HCT116 (cell line): ENCODE measurements at regions not wholly inside any gene's neighbourhood (a gene's known extent, or its start where the extent isn't known, plus 50 kb on each side); places are given as distances from the start of the nearest gene placed in this dataset.

Source experiments
- ATAC-seq: fragments of 200-7000 bp; cut with Tn5 transposase; 2 replicates; pipeline ENCODE4 v1.9.1; 2020; ENCODE audit warnings: mild to moderate bottlenecking, moderate library complexity
- BruUV-seq: library from RNA; stranded (reverse); fragments of 400-500 nt; replicated peaks from 2 replicates; lab custom pipeline; 2021; lab: Mats Ljungman, UMichigan
- CTCF ChIA-PET: fragments of 300-600 bp; sonication (Branson Sonifier 250); formaldehyde crosslinking; loops from one replicate; lab custom pipeline; 2021; ENCODE audit warnings: antibody characterized with exemption; lab: Charles Lee
- POLR2A ChIA-PET: fragments of 300-600, 350-600 bp; sonication (Branson Sonifier 250); formaldehyde crosslinking; loops from one replicate; lab custom pipeline; 2021; ENCODE audit warnings: antibody characterized with exemption; lab: Charles Lee
- RAD21 ChIA-PET, 2 experiments: fragments of 300-600 bp; sonication (Branson Sonifier 250); formaldehyde crosslinking; loops; one replicate each; lab custom pipeline; 2023; ENCODE audit warnings: low total read pairs in 2 of 2; ENCODE audit not compliant: uncharacterized antibody in 2 of 2, unreplicated experiment in 2 of 2, low non-redundant PET in 1 of 2; lab: Charles Lee
- DNase-seq: peaks from one replicate; pipeline ENCODE4 v3.0.0-alpha.2; 2010; ENCODE audit warnings: low read depth, low spot score
- H2AFZ ChIP-seq: fragments of 200-600 bp; shearing (Covaris generic), sonication (generic); 2 replicates; pipeline ENCODE4 v1.6.1; 2017; ENCODE audit warnings: low read depth, mixed run types, mixed read lengths, antibody characterized with exemption, low read length; ENCODE audit not compliant: poor library complexity, severe bottlenecking
- H3K27ac ChIP-seq: 2 replicates; pipeline ENCODE4 v1.5.1; 2012; ENCODE audit warnings: low read depth, low read length
- H3K27me3 ChIP-seq: fragments of 200-600 bp; sonication (generic); 2 replicates; pipeline ENCODE4 v1.6.1; 2016; ENCODE audit warnings: mixed run types, low read length, mixed read lengths; ENCODE audit not compliant: insufficient read depth
- H3K36me3 ChIP-seq, 2 experiments: fragments of 200-500 bp in 1 of 2; fragments of 200-600 bp in 1 of 2; sonication (Bioruptor generic) in 1 of 2; sonication (generic) in 1 of 2; 2 replicates each; pipeline versions ENCODE4 v1.5.1 to v1.6.1; 2014 to 2016; ENCODE audit warnings: low read length in 2 of 2, inconsistent platforms in 1 of 2, mixed read lengths in 1 of 2, mixed run types in 1 of 2; ENCODE audit not compliant: insufficient read depth in 2 of 2, control insufficient read depth in 1 of 2
- H3K4me1 ChIP-seq, 2 experiments: fragments of 200-600 bp in 1 of 2; sonication (generic) in 1 of 2; 2 replicates each; pipeline versions ENCODE4 v1.5.1 to v1.6.1; 2012 to 2017; ENCODE audit warnings: low read length in 2 of 2, inconsistent platforms in 1 of 2, mild to moderate bottlenecking in 1 of 2, mixed read lengths in 1 of 2, mixed run types in 1 of 2, moderate library complexity in 1 of 2; ENCODE audit not compliant: insufficient read depth in 2 of 2, control insufficient read depth in 1 of 2
- H3K4me2 ChIP-seq: fragments of 200-600 bp; sonication (generic); 2 replicates; pipeline ENCODE4 v1.6.1; 2017; ENCODE audit warnings: mixed run types, low read length, mixed read lengths
- H3K4me3 ChIP-seq, 2 experiments: fragments of 200-600 bp in 1 of 2; sonication (generic) in 1 of 2; replicated peaks in 1 of 2; 2 replicates each; pipeline ENCODE4 v1.5.1; 2011 to 2016; ENCODE audit warnings: low read length in 2 of 2, control low read depth in 1 of 2, low read depth in 1 of 2, mild to moderate bottlenecking in 1 of 2, mixed read lengths in 1 of 2, mixed run types in 1 of 2
- H3K79me2 ChIP-seq: fragments of 200-600 bp; sonication (generic); 2 replicates; pipeline ENCODE4 v1.6.1; 2017; ENCODE audit warnings: mild to moderate bottlenecking, mixed run types, low read length, moderate library complexity, mixed read lengths; ENCODE audit not compliant: insufficient read depth
- H3K9ac ChIP-seq: fragments of 200-600 bp; sonication (generic); 2 replicates; pipeline ENCODE4 v1.6.1; 2016; ENCODE audit warnings: low read length, mixed read lengths
- H3K9me2 ChIP-seq: fragments of 200-600 bp; sonication (generic), shearing (Covaris generic); 2 replicates; pipeline ENCODE4 v1.6.1; 2017; ENCODE audit warnings: mixed run types, mild to moderate bottlenecking, moderate library complexity; ENCODE audit not compliant: insufficient read depth
- H3K9me3 ChIP-seq, 2 experiments: fragments of 200-500 bp in 1 of 2; fragments of 200-600 bp in 1 of 2; sonication (Bioruptor generic) in 1 of 2; sonication (generic) in 1 of 2; 2 replicates each; pipeline ENCODE4 v1.6.1; 2014 to 2017; ENCODE audit warnings: low read length in 2 of 2, mixed read lengths in 2 of 2, inconsistent platforms in 1 of 2, low read depth in 1 of 2, mild to moderate bottlenecking in 1 of 2, mixed run types in 1 of 2, moderate library complexity in 1 of 2; ENCODE audit not compliant: control insufficient read depth in 1 of 2, insufficient read depth in 1 of 2
- H4K20me1 ChIP-seq: fragments of 200-600 bp; sonication (generic), shearing (Covaris generic); 2 replicates; pipeline ENCODE4 v1.6.1; 2017; ENCODE audit warnings: mixed run types, mild to moderate bottlenecking, moderate library complexity; ENCODE audit not compliant: insufficient read depth
- CBX3 ChIP-seq: IDR thresholded peaks from 2 replicates; pipeline ENCODE4 v1.6.1; 2012; ENCODE audit warnings: low read depth
- CEBPB ChIP-seq: IDR thresholded peaks from 2 replicates; pipeline ENCODE4 v1.6.1; 2012; ENCODE audit warnings: low read depth
- CTCF ChIP-seq, 3 experiments: fragments of 200-600 bp in 1 of 3; sonication (generic) in 1 of 3; IDR thresholded peaks in 2 of 3; conservative IDR thresholded peaks in 1 of 3; 2 replicates each; pipeline ENCODE4 v1.5.1; 2012 to 2017; ENCODE audit warnings: low read depth in 2 of 3, low read length in 2 of 3, antibody characterized with exemption in 1 of 3, borderline replicate concordance in 1 of 3, control low read depth in 1 of 3, mild to moderate bottlenecking in 1 of 3, mixed read lengths in 1 of 3, mixed run types in 1 of 3, moderate library complexity in 1 of 3; ENCODE audit not compliant: insufficient read depth in 1 of 3
- EGR1 ChIP-seq: IDR thresholded peaks from 2 replicates; pipeline ENCODE4 v1.6.1; 2012; ENCODE audit warnings: low read depth
- JUND ChIP-seq: IDR thresholded peaks from 2 replicates; pipeline ENCODE4 v1.6.1; 2012
- RAD21 ChIP-seq: IDR thresholded peaks from 2 replicates; pipeline ENCODE4 v1.6.1; 2012; ENCODE audit warnings: low read depth, mild to moderate bottlenecking
- TCF7L2 ChIP-seq: IDR thresholded peaks from 2 replicates; pipeline ENCODE4 v1.7.0; 2011; ENCODE audit warnings: borderline replicate concordance, inconsistent platforms; ENCODE audit not compliant: insufficient read depth, insufficient read length; ENCODE audit errors: extremely low read depth
- ZNF274 ChIP-seq: fragments of 200-500 bp; sonication (Bioruptor generic); IDR thresholded peaks from 2 replicates; pipeline ENCODE4 v1.6.1; 2014; ENCODE audit warnings: mild to moderate bottlenecking, low read depth, low read length, inconsistent platforms
- intact Hi-C: fragments of 100-400 bp; cut with micrococcal nuclease; formaldehyde crosslinking; loops from 2 replicates; pipeline ENCODE4 v1.10.0; 2022

GRCh38 chr4:20589436-20589835 lies 110.8 kb upstream of the PACRGL start (continued):
- TF ChIP-seq TCF7L2, result no peak
- TF ChIP-seq CEBPB, result no peak
- TF ChIP-seq ZNF274, result no peak
- no peak for TF ChIP-seq EGR1

GRCh38 chr4:20590849-20591248 lies 109.4 kb upstream of the PACRGL start:
- H3K36me3 ChIP-seq, result no peaks in the 10 kb centered on the region
- no peaks in the 10 kb centered on the region for H3K9me2 ChIP-seq
- H3K79me2 ChIP-seq, result no peaks in the 10 kb centered on the region
- DNase-seq, result no peak
- no peaks in the 10 kb centered on the region for H3K9me3 ChIP-seq
- no peak for TF ChIP-seq CEBPB
- TF ChIP-seq EGR1, result no peak
- TF ChIP-seq CTCF (IDR thresholded peaks at IDR 0.05 in 2 of 3, conservative IDR thresholded peaks at IDR 0.05 in 1 of 3; ENCODE audit: borderline replicate concordance in 1 of 3, insufficient read depth in 1 of 3, low read depth in 2 of 3, low read length in 2 of 3), result no peak
- no peak for TF ChIP-seq JUND
- no peak for TF ChIP-seq RAD21
- no peak for TF ChIP-seq CBX3
- TF ChIP-seq, all 23 proteins: peak for 0
- no peak overlapping the region for H2AFZ ChIP-seq
- no peak overlapping the region for H3K27ac ChIP-seq
- H3K9ac ChIP-seq, result no peak overlapping the region
- ChIA-PET RAD21 (no interaction called here), CTCF (no interaction called here), POLR2A (no interaction called here)
- intact Hi-C loops, result no loop called here
- no peak for ATAC-seq
- BruUV-seq, result no TSS peak
- H3K27me3 ChIP-seq, result no peaks in the 10 kb centered on the region
- no peaks in the 10 kb centered on the region for H4K20me1 ChIP-seq
- no peak overlapping the region for H3K4me2 ChIP-seq
- H3K4me1 ChIP-seq, result no peaks in the 10 kb centered on the region
- H3K4me3 ChIP-seq, result no peak overlapping the region
